HepG2 (cell line): ENCODE measurements at regions not wholly inside any gene's neighbourhood (a gene's known extent, or its start where the extent isn't known, plus 50 kb on each side); places are given as distances from the start of the nearest gene placed in this dataset.

Experiments
- ATAC-seq: fragments of 200-7000 bp; cut with Tn5 transposase; 3 replicates; pipeline ENCODE4 v1.9.1; 2020; ENCODE audit warnings: mild to moderate bottlenecking, moderate library complexity
- BruUV-seq: library from RNA; stranded (reverse); fragments of 400-500 nt; replicated peaks from 2 replicates; lab custom pipeline; 2021; lab: Mats Ljungman, UMichigan
- CTCF ChIA-PET: fragments of 300-600 bp; formaldehyde crosslinking; extraction: SDS; loops from one replicate; lab custom pipeline; 2021; ENCODE audit warnings: low total read pairs, inconsistent platforms, low intra/inter-chr PET ratio; lab: Yijun Ruan, JAX
- POLR2A ChIA-PET: fragments of 350-600 bp; sonication (Branson Sonifier 250); formaldehyde crosslinking; loops from one replicate; lab custom pipeline; 2020; ENCODE audit warnings: antibody characterized with exemption, inconsistent platforms; lab: Yijun Ruan, JAX
- DNase-seq: peaks from one replicate; pipeline ENCODE4 v3.0.0-alpha.2; 2015; ENCODE audit warnings: low spot score
- FAIRE-seq: peaks from 3 replicates; lab custom pipeline; 2011; peaks lifted over from hg19 to GRCh38; lab: Jason Lieb, UNC
- H2AFZ ChIP-seq: one replicate; pipeline ENCODE4 v1.6.1; 2011; ENCODE audit warnings: low read length, inconsistent platforms
- H3K27ac ChIP-seq: fragments of 300-600 bp; 3 replicates; pipeline ENCODE4 v1.8.0; 2011; ENCODE audit warnings: mixed run types, mild to moderate bottlenecking, mixed read lengths, low read length, inconsistent platforms; ENCODE audit not compliant: insufficient read depth; ENCODE audit errors: extremely low read length
- H3K27me3 ChIP-seq, 2 experiments: fragments of 200-600 bp in 1 of 2; 2 replicates in 1 of 2; 3 replicates in 1 of 2; pipeline versions ENCODE4 v1.6.0 to v1.8.0; 2011; ENCODE audit warnings: low read length in 2 of 2, mild to moderate bottlenecking in 2 of 2, moderate library complexity in 2 of 2, inconsistent platforms in 1 of 2; ENCODE audit not compliant: insufficient read depth in 2 of 2, control insufficient read depth in 1 of 2
- H3K36me3 ChIP-seq, 2 experiments: fragments of 200-600 bp in 1 of 2; replicated peaks in 1 of 2; 2 replicates in 1 of 2; 3 replicates in 1 of 2; pipeline versions ENCODE4 v1.5.1 to v1.8.0; 2011; ENCODE audit warnings: low read length in 2 of 2, inconsistent platforms in 1 of 2; ENCODE audit not compliant: insufficient read depth in 2 of 2, control insufficient read depth in 1 of 2
- H3K4me1 ChIP-seq: 2 replicates; pipeline ENCODE4 v1.5.1; 2012; ENCODE audit warnings: low read length, inconsistent platforms; ENCODE audit not compliant: insufficient read depth
- H3K4me2 ChIP-seq: 2 replicates; pipeline ENCODE4 v1.6.0; 2011; ENCODE audit warnings: low read depth, low read length, inconsistent platforms
- H3K4me3 ChIP-seq, 3 experiments: fragments of 200-600 bp in 1 of 3; sonication (generic), shearing (Covaris generic) in 1 of 3; replicated peaks in 1 of 3; 2 replicates each; pipeline ENCODE4 v1.5.1; 2011 to 2016; ENCODE audit warnings: low read length in 3 of 3, inconsistent platforms in 2 of 3, low read depth in 2 of 3, mild to moderate bottlenecking in 2 of 3, control low read depth in 1 of 3, mixed read lengths in 1 of 3; ENCODE audit not compliant: insufficient read depth in 1 of 3
- H3K79me2 ChIP-seq: one replicate; pipeline ENCODE4 v1.6.1; 2011; ENCODE audit warnings: low read length, inconsistent platforms; ENCODE audit not compliant: insufficient read depth
- H3K9ac ChIP-seq: 2 replicates; pipeline ENCODE4 v1.6.0; 2011; ENCODE audit warnings: mild to moderate bottlenecking, low read depth, low read length, inconsistent platforms; ENCODE audit not compliant: insufficient read depth
- H3K9me3 ChIP-seq: 2 replicates; pipeline ENCODE4 v1.5.1; 2012; ENCODE audit warnings: mild to moderate bottlenecking, low read length
- H4K20me1 ChIP-seq: 2 replicates; pipeline ENCODE4 v1.6.0; 2011; ENCODE audit warnings: inconsistent platforms, mild to moderate bottlenecking, low read length, moderate library complexity; ENCODE audit not compliant: insufficient read depth
- ARID5B ChIP-seq: IDR thresholded peaks from 2 replicates; pipeline ENCODE4 v1.4.0; 2020; ENCODE audit warnings: mild to moderate bottlenecking, missing genetic modification reagents
- BATF2 ChIP-seq: sonication (generic); formaldehyde crosslinking; IDR thresholded peaks from 2 replicates; pipeline ENCODE4 v1.8.0; 2022; ENCODE audit warnings: mild to moderate bottlenecking, missing genetic modification reagents, moderate library complexity
- CREB1 ChIP-seq, 2 experiments: fragments of 450-650 bp in 1 of 2; IDR thresholded peaks; 2 replicates each; pipeline ENCODE4 v1.6.1; 2016 to 2017; ENCODE audit warnings: control low read depth in 1 of 2, mild to moderate bottlenecking in 1 of 2, missing compliant biosample characterization in 1 of 2, missing genetic modification characterization in 1 of 2
- FOXP1 ChIP-seq, 2 experiments: fragments of 450-650 bp in 1 of 2; IDR thresholded peaks; 2 replicates each; pipeline ENCODE4 v1.6.1; 2017 to 2018; ENCODE audit warnings: antibody characterized with exemption in 1 of 2
- HOMEZ ChIP-seq: IDR thresholded peaks from 2 replicates; pipeline ENCODE4 v1.6.1; 2016; ENCODE audit warnings: low read depth
- IKZF1 ChIP-seq: fragments of 450-650 bp; IDR thresholded peaks from 2 replicates; pipeline ENCODE4 v1.7.1; 2016
- ISL2 ChIP-seq: sonication (generic); formaldehyde crosslinking; IDR thresholded peaks from 2 replicates; pipeline ENCODE4 v1.5.0; 2020; ENCODE audit warnings: missing genetic modification reagents
- KMT2A ChIP-seq: sonication (generic); formaldehyde crosslinking; IDR thresholded peaks from 2 replicates; pipeline ENCODE4 v1.4.0; 2020; ENCODE audit warnings: missing genetic modification reagents
- MAX ChIP-seq: IDR thresholded peaks from 2 replicates; pipeline ENCODE4 v1.6.1; 2012; ENCODE audit warnings: inconsistent platforms
- NR2F1 ChIP-seq, 2 experiments: fragments of 450-650 bp in 1 of 2; formaldehyde crosslinking in 1 of 2; IDR thresholded peaks; 2 replicates each; pipeline versions ENCODE4 v1.5.0 to v1.6.1; 2016 to 2020; ENCODE audit warnings: mild to moderate bottlenecking in 1 of 2, missing compliant biosample characterization in 1 of 2, missing genetic modification reagents in 1 of 2, moderate library complexity in 1 of 2
- RXRA ChIP-seq: sonication (generic); formaldehyde crosslinking; IDR thresholded peaks from 2 replicates; pipeline ENCODE4 v1.5.1; 2020; ENCODE audit warnings: missing genetic modification reagents
- ZBTB7B ChIP-seq: sonication (generic); formaldehyde crosslinking; IDR thresholded peaks from 2 replicates; pipeline ENCODE4 v1.4.0; 2020; ENCODE audit warnings: missing genetic modification reagents
- ZC3H13 ChIP-seq: sonication (generic); formaldehyde crosslinking; IDR thresholded peaks from 2 replicates; pipeline ENCODE4 v1.8.1; 2023; ENCODE audit warnings: mild to moderate bottlenecking, missing genetic modification reagents, moderate library complexity
- ZC3H4 ChIP-seq: sonication (generic); formaldehyde crosslinking; IDR thresholded peaks from 2 replicates; pipeline ENCODE4 v1.4.0; 2020; ENCODE audit warnings: missing genetic modification reagents, borderline replicate concordance
- ZGPAT ChIP-seq: IDR thresholded peaks from 2 replicates; pipeline ENCODE4 v1.6.1; 2016; ENCODE audit warnings: mild to moderate bottlenecking
- ZMAT5 ChIP-seq: sonication (generic); formaldehyde crosslinking; IDR thresholded peaks from 2 replicates; pipeline ENCODE4 v1.5.0; 2020; ENCODE audit warnings: mild to moderate bottlenecking, low read depth, missing genetic modification reagents, borderline replicate concordance
- ZSCAN9 ChIP-seq: IDR thresholded peaks from 2 replicates; pipeline ENCODE4 v1.6.1; 2016; ENCODE audit warnings: borderline replicate concordance
- WGBS: methylation state at CpG from one replicate; pipeline ENCODE4 v1.1.6; 2017; ENCODE audit warnings: low lambda C conversion rate; 5-methylcytosine and 5-hydroxymethylcytosine counted together
- in situ Hi-C: cut with HindIII; loops from 2 replicates; pipeline ENCODE4 v1.10.0; 2017; ENCODE audit warnings: low pct_unique_long_range_greater_than_20kb; ENCODE audit not compliant: extremely low pct_ligation_motif_present
- intact Hi-C: fragments of 100-400 bp; cut with micrococcal nuclease; formaldehyde crosslinking; loops from one replicate; pipeline ENCODE4 v1.10.0; 2022; ENCODE audit not compliant: unreplicated experiment

GRCh38 chr2:234674781-234675201, 177.9 kb upstream of the ARL4C start:
- Histone ChIP-seq H3K36me3 (no peaks in the 10 kb centered on the region), H3K4me3 (no peak overlapping the region), H3K9me3 (no peaks in the 10 kb centered on the region), H3K79me2 (no peaks in the 10 kb centered on the region), H3K27ac (peak overlapping the region; percentile 94), H3K27me3 (no peaks in the 10 kb centered on the region), H2AFZ (no peak overlapping the region), H3K4me1 (peaks cover 77% of the 10 kb centered on the region), H4K20me1 (no peaks in the 10 kb centered on the region), H3K9ac (peak overlapping the region; percentile 84; the same call in 1 of the 2 replicates), H3K4me2 (peak overlapping the region; percentile 76; the same call in 1 of the 2 replicates)
- POLR2A ChIA-PET: interaction anchor here (0.7 to 11.7 kb wide), 13 partner anchors 12 to 331 kb away, joined by 3 to 484 read pairs (median 4); no protein-coding TSS in a partner anchor
- in situ Hi-C loops: no loop called here
- BruUV-seq: no TSS peak
- DNase-seq (peak; percentile 80), FAIRE-seq (peak; percentile 50), ATAC-seq (peak; percentile 43)
- intact Hi-C loops: loop anchor here (5.0 kb wide), 2 partner anchors 208 to 278 kb away; partner anchors contain the start of gene SH3BP4
- CTCF ChIA-PET: interaction anchor here (0.6 kb wide), 1 partner anchor 122 kb away, joined by 3 read pairs; no protein-coding TSS in a partner anchor
- WGBS: 4% methylated on average over 3 of the region's 3 CpGs
- TF ChIP-seq KMT2A (CRISPR knock-in tag) (no peak), BATF2 (CRISPR knock-in tag) (no peak), IKZF1 (no peak), ZC3H4 (no peak), FOXP1 (IDR thresholded peaks at IDR 0.05) (no peak), FOXP1 (CRISPR knock-in tag; IDR thresholded peaks at IDR 0.05) (peak; percentile 39), ZGPAT (CRISPR knock-in tag) (0 out of 2 replicates have a peak, but pooled peaks have one; percentile 27), ZSCAN9 (CRISPR knock-in tag) (no peak), CREB1 (IDR thresholded peaks at IDR 0.05) (no peak), CREB1 (CRISPR knock-in tag; IDR thresholded peaks at IDR 0.05) (0 out of 2 replicates have a peak, but pooled peaks have one; percentile 13), ARID5B (peak; percentile 84), ZC3H13 (CRISPR knock-in tag) (no peak), HOMEZ (CRISPR knock-in tag) (0 out of 2 replicates have a peak, but pooled peaks have one; percentile 56), RXRA (peak; percentile 48; the same call in 1 of the 2 replicates), MAX (peak; percentile 36), ISL2 (0 out of 2 replicates have a peak, but pooled peaks have one; percentile 27), NR2F1 (CRISPR knock-in tag; IDR thresholded peaks at IDR 0.05) (peak; percentile 71 to 79; a peak in 3 of 4 replicates), ZBTB7B (CRISPR knock-in tag) (no peak), ZMAT5 (no peak)
